Tibial nerve (tissue), 4 donors: ENCODE measurements at regions not wholly inside any gene's neighbourhood (a gene's known extent, or its start where the extent isn't known, plus 50 kb on each side); places are given as distances from the start of the nearest gene placed in this dataset.

Source experiments
- DNase-seq, 2 donors: peaks; one replicate each; pipeline ENCODE4 v3.0.0-alpha.2; 2019; ENCODE audit warnings: low spot score in 2 of 2
- H3K27ac ChIP-seq, 4 donors: fragments of 200-600 bp; sonication (generic) in 3 of 4; one replicate each; pipeline ENCODE4 v1.5.1; 2017 to 2019; ENCODE audit warnings: mild to moderate bottlenecking in 1 of 4
- H3K27me3 ChIP-seq, 2 donors: fragments of 200-600 bp; sonication (generic) in 1 of 2; one replicate each; pipeline versions ENCODE4 v1.5.1 to v1.6.0; 2017 to 2019
- H3K36me3 ChIP-seq, 3 donors: fragments of 200-600 bp; sonication (generic); one replicate each; pipeline ENCODE4 v1.5.1; 2018 to 2019
- H3K4me1 ChIP-seq, 4 donors: fragments of 200-600 bp; sonication (generic) in 3 of 4; one replicate each; pipeline ENCODE4 v1.5.1; 2017 to 2019
- H3K4me3 ChIP-seq, 4 donors: fragments of 200-600 bp; sonication (generic) in 3 of 4; one replicate each; pipeline ENCODE4 v1.5.1; 2017 to 2019; ENCODE audit warnings: mild to moderate bottlenecking in 1 of 4, moderate library complexity in 1 of 4
- H3K9me3 ChIP-seq, 4 donors: fragments of 200-600 bp; sonication (generic) in 3 of 4; one replicate each; pipeline ENCODE4 v1.5.1; 2017 to 2019
- CTCF ChIP-seq, 5 experiments: fragments of 200-600 bp in 3 of 5; fragments of 450-650 bp in 2 of 5; sonication (generic) in 3 of 5; IDR thresholded peaks; one replicate each; pipeline ENCODE4 v1.5.1; 2016 to 2019; ENCODE audit warnings: antibody characterized with exemption in 5 of 5, mild to moderate bottlenecking in 3 of 5, moderate library complexity in 2 of 5
- EP300 ChIP-seq, 2 donors: sonication (generic); formaldehyde crosslinking; IDR thresholded peaks; one replicate each; pipeline ENCODE4 v1.6.1; 2017; ENCODE audit warnings: antibody characterized with exemption in 2 of 2, mild to moderate bottlenecking in 1 of 2
- POLR2A ChIP-seq, 2 donors: fragments of 450-650 bp; IDR thresholded peaks; one replicate each; pipeline ENCODE4 v1.6.1; 2017; ENCODE audit warnings: antibody characterized with exemption in 2 of 2, mild to moderate bottlenecking in 2 of 2, moderate library complexity in 2 of 2
- WGBS, 2 donors: methylation state at CpG; one replicate each; pipeline ENCODE4 v1.1.5; 2018; 5-methylcytosine and 5-hydroxymethylcytosine counted together

- Histone ChIP-seq H3K27me3 (no peaks in the 10 kb centered on the region), H3K9me3 (no peaks in the 10 kb centered on the region), H3K4me1 (no peaks in the 10 kb centered on the region), H3K27ac (no peak overlapping the region), H3K36me3 (no peaks in the 10 kb centered on the region), H3K4me3 (no peak overlapping the region)
- no peak for DNase-seq
- no peak for TF ChIP-seq POLR2A (IDR thresholded peaks at IDR 0.05)
- no peak for TF ChIP-seq EP300 (IDR thresholded peaks at IDR 0.05)
- TF ChIP-seq CTCF (IDR thresholded peaks at IDR 0.05): no peak
- 61 to 68% methylated on average over 3 of the region's 3 CpGs for WGBS, 2 donors
Observed at GRCh38 chr6:62716719-62717118, 430.7 kb upstream of the KHDRBS2 start.

- Histone ChIP-seq H3K36me3 (no peaks in the 10 kb centered on the region), H3K27ac (no peak overlapping the region), H3K9me3 (no peaks in the 10 kb centered on the region), H3K4me1 (no peaks in the 10 kb centered on the region), H3K4me3 (no peak overlapping the region), H3K27me3 (no peaks in the 10 kb centered on the region)
- DNase-seq: no peak
- TF ChIP-seq POLR2A (IDR thresholded peaks at IDR 0.05): no peak
- TF ChIP-seq EP300 (IDR thresholded peaks at IDR 0.05): no peak
- no peak for TF ChIP-seq CTCF (IDR thresholded peaks at IDR 0.05)
Observed at GRCh38 chr6:62714112-62714511, 428.1 kb upstream of the KHDRBS2 start.

- H3K27me3 ChIP-seq: no peaks in the 10 kb centered on the region
- no peaks in the 10 kb centered on the region for H3K4me1 ChIP-seq
- no peak for TF ChIP-seq POLR2A (IDR thresholded peaks at IDR 0.05)
- no peak for TF ChIP-seq CTCF (IDR thresholded peaks at IDR 0.05)
- TF ChIP-seq EP300 (IDR thresholded peaks at IDR 0.05): no peak
- DNase-seq: no peak
- no peak overlapping the region for H3K4me3 ChIP-seq
- H3K9me3 ChIP-seq: peaks cover 0 to 12% (median 0%) of the 10 kb centered on the region in 4 donors
- no peak overlapping the region for H3K27ac ChIP-seq
- 93 to 95% methylated on average over 1 of the region's 1 CpG for WGBS, 2 donors
- no peaks in the 10 kb centered on the region for H3K36me3 ChIP-seq
Observed at GRCh38 chr6:62711750-62712149, 425.7 kb upstream of the KHDRBS2 start.

GRCh38 chr6:62707914-62708313 is 421.9 kb upstream of the KHDRBS2 start:
- 92 to 100% methylated on average over 1 of the region's 1 CpG for WGBS, 2 donors
- no peaks in the 10 kb centered on the region for H3K4me1 ChIP-seq
- H3K4me3 ChIP-seq: no peak overlapping the region
- H3K27me3 ChIP-seq: no peaks in the 10 kb centered on the region
- TF ChIP-seq EP300 (IDR thresholded peaks at IDR 0.05) (no peak), CTCF (IDR thresholded peaks at IDR 0.05) (no peak), POLR2A (IDR thresholded peaks at IDR 0.05) (no peak)
- no peak for DNase-seq
- no peaks in the 10 kb centered on the region for H3K36me3 ChIP-seq
- H3K9me3 ChIP-seq: peaks cover 0 to 18% (median 0%) of the 10 kb centered on the region in 4 donors
- H3K27ac ChIP-seq: no peak overlapping the region

GRCh38 chr6:62707156-62707555 is 421.1 kb upstream of the KHDRBS2 start:
- Histone ChIP-seq H3K27me3 (no peaks in the 10 kb centered on the region), H3K9me3 (peaks cover 0 to 18% (median 0%) of the 10 kb centered on the region in 4 donors), H3K27ac (no peak overlapping the region), H3K36me3 (no peaks in the 10 kb centered on the region), H3K4me1 (no peaks in the 10 kb centered on the region), H3K4me3 (no peak overlapping the region)
- 80 to 89% methylated on average over 1 of the region's 1 CpG for WGBS, 2 donors
- DNase-seq: no peak
- TF ChIP-seq CTCF (IDR thresholded peaks at IDR 0.05) (no peak), EP300 (IDR thresholded peaks at IDR 0.05) (no peak)
